ENCODE measurements at regions not wholly inside any gene's neighbourhood (a gene's known extent, or its start where the extent isn't known, plus 50 kb on each side); places are given as distances from the start of the nearest gene placed in this dataset.

- no peaks in the 10 kb centered on the region for H3K9me3 ChIP-seq (ENCODE audit: control insufficient read depth in 2 of 2, low read length in 2 of 2)
- H3K9ac ChIP-seq (ENCODE audit: low read length in 2 of 2), result no peak overlapping the region
These were observed 331.1 kb upstream of the SLC14A2 start for GRCh38 chr18:45284174-45284573.

GRCh38 chr18:45284851-45285250 lies 330.4 kb upstream of the SLC14A2 start:
- H3K27me3 ChIP-seq (ENCODE audit: control insufficient read depth in 1 of 2, insufficient read depth in 2 of 2, low read length in 2 of 2), result no peaks in the 10 kb centered on the region

More at GRCh38 chr18:45284174-45284573, 331.1 kb upstream of the SLC14A2 start:
- no peaks in the 10 kb centered on the region for H3K27me3 ChIP-seq (ENCODE audit: control insufficient read depth in 1 of 2, insufficient read depth in 2 of 2, low read length in 2 of 2)
- H3K27ac ChIP-seq (ENCODE audit: low read length), result no peak overlapping the region
- no peaks in the 10 kb centered on the region for H3K4me1 ChIP-seq (ENCODE audit: control insufficient read depth, insufficient read depth, low read length)
- H3K36me3 ChIP-seq (ENCODE audit: control insufficient read depth in 2 of 2, insufficient read depth in 2 of 2, low read length in 2 of 2), result no peaks in the 10 kb centered on the region
- no peak overlapping the region for H3K4me3 ChIP-seq (ENCODE audit: low read length in 2 of 2)

DNA sequence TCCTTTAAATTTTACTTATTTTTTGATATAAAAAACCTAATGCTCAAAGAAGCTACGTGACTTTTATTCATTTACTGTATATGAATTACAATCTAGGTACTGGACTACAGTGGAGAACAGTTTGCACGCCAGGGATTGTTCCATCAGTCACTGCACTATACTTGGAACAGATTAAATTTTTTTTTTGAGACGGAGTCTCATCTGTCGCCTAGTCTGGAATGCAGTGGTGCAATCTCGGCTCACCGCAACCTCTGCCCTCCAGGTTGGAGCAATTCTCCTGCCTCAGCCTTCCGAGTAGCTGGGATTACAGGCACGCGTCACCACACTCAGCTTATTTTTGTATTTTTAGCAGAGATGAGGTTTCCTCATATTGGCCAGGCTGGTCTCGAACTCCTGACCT lies 330.0 kb upstream of the SLC14A2 start:
- H3K9ac ChIP-seq (ENCODE audit: low read length in 2 of 2), result no peak overlapping the region

More at GRCh38 chr18:45284851-45285250, 330.4 kb upstream of the SLC14A2 start:
- no peak overlapping the region for H3K27ac ChIP-seq (ENCODE audit: low read length)
- no peaks in the 10 kb centered on the region for H3K4me1 ChIP-seq (ENCODE audit: control insufficient read depth, insufficient read depth, low read length)
- no peak overlapping the region for H3K4me3 ChIP-seq (ENCODE audit: low read length in 2 of 2)
- no peak overlapping the region for H3K9ac ChIP-seq (ENCODE audit: low read length in 2 of 2)
- no peaks in the 10 kb centered on the region for H3K36me3 ChIP-seq (ENCODE audit: control insufficient read depth in 2 of 2, insufficient read depth in 2 of 2, low read length in 2 of 2)
- no peaks in the 10 kb centered on the region for H3K9me3 ChIP-seq (ENCODE audit: control insufficient read depth in 2 of 2, low read length in 2 of 2)

GRCh38 chr18:45286431-45286830 lies 328.8 kb upstream of the SLC14A2 start:
- Histone ChIP-seq H3K27me3 (ENCODE audit: control insufficient read depth in 1 of 2, insufficient read depth in 2 of 2, low read length in 2 of 2) (no peaks in the 10 kb centered on the region), H3K9ac (ENCODE audit: low read length in 2 of 2) (no peak overlapping the region), H3K4me3 (ENCODE audit: low read length in 2 of 2) (no peak overlapping the region), H3K9me3 (ENCODE audit: control insufficient read depth in 2 of 2, low read length in 2 of 2) (no peaks in the 10 kb centered on the region), H3K36me3 (ENCODE audit: control insufficient read depth in 2 of 2, insufficient read depth in 2 of 2, low read length in 2 of 2) (no peaks in the 10 kb centered on the region), H3K27ac (ENCODE audit: low read length) (no peak overlapping the region), H3K4me1 (ENCODE audit: control insufficient read depth, insufficient read depth, low read length) (no peaks in the 10 kb centered on the region)

More for the DNA sequence above, 330.0 kb upstream of the SLC14A2 start:
- H3K4me1 ChIP-seq (ENCODE audit: control insufficient read depth, insufficient read depth, low read length), result no peaks in the 10 kb centered on the region
- no peaks in the 10 kb centered on the region for H3K9me3 ChIP-seq (ENCODE audit: control insufficient read depth in 2 of 2, low read length in 2 of 2)
- H3K4me3 ChIP-seq (ENCODE audit: low read length in 2 of 2), result no peak overlapping the region
- H3K36me3 ChIP-seq (ENCODE audit: control insufficient read depth in 2 of 2, insufficient read depth in 2 of 2, low read length in 2 of 2), result no peaks in the 10 kb centered on the region
- no peaks in the 10 kb centered on the region for H3K27me3 ChIP-seq (ENCODE audit: control insufficient read depth in 1 of 2, insufficient read depth in 2 of 2, low read length in 2 of 2)
- H3K27ac ChIP-seq (ENCODE audit: low read length), result no peak overlapping the region

GRCh38 chr18:45287531-45287930 lies 327.7 kb upstream of the SLC14A2 start:
- Histone ChIP-seq H3K4me1 (ENCODE audit: control insufficient read depth, insufficient read depth, low read length) (no peaks in the 10 kb centered on the region), H3K4me3 (ENCODE audit: low read length in 2 of 2) (no peak overlapping the region), H3K9ac (ENCODE audit: low read length in 2 of 2) (no peak overlapping the region), H3K27ac (ENCODE audit: low read length) (no peak overlapping the region), H3K9me3 (ENCODE audit: control insufficient read depth in 2 of 2, low read length in 2 of 2) (no peaks in the 10 kb centered on the region), H3K27me3 (ENCODE audit: control insufficient read depth in 1 of 2, insufficient read depth in 2 of 2, low read length in 2 of 2) (no peaks in the 10 kb centered on the region), H3K36me3 (ENCODE audit: control insufficient read depth in 2 of 2, insufficient read depth in 2 of 2, low read length in 2 of 2) (no peaks in the 10 kb centered on the region)

- Histone ChIP-seq H3K4me1 (ENCODE audit: control insufficient read depth, insufficient read depth, low read length) (no peaks in the 10 kb centered on the region), H3K9ac (ENCODE audit: low read length in 2 of 2) (no peak overlapping the region), H3K9me3 (ENCODE audit: control insufficient read depth in 2 of 2, low read length in 2 of 2) (no peaks in the 10 kb centered on the region), H3K27ac (ENCODE audit: low read length) (no peak overlapping the region), H3K36me3 (ENCODE audit: control insufficient read depth in 2 of 2, insufficient read depth in 2 of 2, low read length in 2 of 2) (no peaks in the 10 kb centered on the region), H3K4me3 (ENCODE audit: low read length in 2 of 2) (no peak overlapping the region), H3K27me3 (ENCODE audit: control insufficient read depth in 1 of 2, insufficient read depth in 2 of 2, low read length in 2 of 2) (no peaks in the 10 kb centered on the region)
These were observed 324.9 kb upstream of the SLC14A2 start for GRCh38 chr18:45290364-45290763.

DNA sequence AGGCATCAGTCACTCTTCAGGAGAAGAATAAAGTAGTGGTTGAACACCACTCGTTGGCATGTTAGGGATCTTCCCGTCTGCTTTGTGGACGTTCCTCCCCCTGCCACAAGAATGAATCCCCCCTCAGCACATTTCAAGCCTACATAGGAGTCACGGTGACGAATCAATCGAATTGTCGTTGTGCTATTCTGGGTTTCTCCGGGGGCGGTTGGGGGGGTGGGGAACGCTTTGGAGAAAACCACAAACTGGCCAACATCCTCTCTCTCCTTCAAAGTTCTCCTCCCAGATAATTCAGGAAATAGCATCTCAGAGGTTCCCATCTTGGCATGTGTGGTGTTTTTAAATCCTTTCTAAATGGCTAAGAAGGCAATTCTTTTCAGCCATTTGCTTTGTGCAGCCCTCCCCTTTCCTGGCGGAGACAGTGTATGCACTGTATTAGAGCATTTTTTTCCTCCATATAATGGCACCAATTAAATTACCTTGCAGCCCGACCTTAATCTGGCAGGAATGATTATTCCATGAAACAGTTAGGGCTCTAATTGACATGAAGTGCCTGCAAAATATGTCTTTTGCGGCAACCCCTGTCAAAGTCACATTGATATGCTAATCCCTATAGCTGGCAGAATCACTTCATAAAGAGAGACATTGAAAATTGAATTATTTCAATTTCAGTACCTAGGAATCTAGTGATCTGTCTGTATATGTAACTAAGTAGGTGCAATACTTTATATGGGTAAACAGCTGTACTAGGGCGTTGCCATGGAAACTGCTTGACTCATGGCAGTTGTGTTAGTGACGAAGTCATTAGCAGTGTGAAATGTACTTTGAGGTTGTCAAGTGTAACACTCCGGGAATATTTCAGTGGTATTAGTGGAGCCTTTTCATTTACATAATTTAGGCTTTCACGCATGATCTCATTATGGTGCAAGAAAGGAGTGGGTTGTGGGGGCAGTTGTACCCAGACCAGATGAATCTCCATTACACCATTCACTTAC lies 323.4 kb upstream of the SLC14A2 start:
- H3K4me1 ChIP-seq (ENCODE audit: control insufficient read depth, insufficient read depth, low read length), result no peaks in the 10 kb centered on the region
- no peaks in the 10 kb centered on the region for H3K9me3 ChIP-seq (ENCODE audit: control insufficient read depth in 2 of 2, low read length in 2 of 2)
- H3K36me3 ChIP-seq (ENCODE audit: control insufficient read depth in 2 of 2, insufficient read depth in 2 of 2, low read length in 2 of 2), result no peaks in the 10 kb centered on the region
- H3K4me3 ChIP-seq (ENCODE audit: low read length in 2 of 2), result no peak overlapping the region
- H3K27me3 ChIP-seq (ENCODE audit: control insufficient read depth in 1 of 2, insufficient read depth in 2 of 2, low read length in 2 of 2), result no peaks in the 10 kb centered on the region
- H3K9ac ChIP-seq (ENCODE audit: low read length in 2 of 2), result no peak overlapping the region
- H3K27ac ChIP-seq (ENCODE audit: low read length), result no peak overlapping the region

DNA sequence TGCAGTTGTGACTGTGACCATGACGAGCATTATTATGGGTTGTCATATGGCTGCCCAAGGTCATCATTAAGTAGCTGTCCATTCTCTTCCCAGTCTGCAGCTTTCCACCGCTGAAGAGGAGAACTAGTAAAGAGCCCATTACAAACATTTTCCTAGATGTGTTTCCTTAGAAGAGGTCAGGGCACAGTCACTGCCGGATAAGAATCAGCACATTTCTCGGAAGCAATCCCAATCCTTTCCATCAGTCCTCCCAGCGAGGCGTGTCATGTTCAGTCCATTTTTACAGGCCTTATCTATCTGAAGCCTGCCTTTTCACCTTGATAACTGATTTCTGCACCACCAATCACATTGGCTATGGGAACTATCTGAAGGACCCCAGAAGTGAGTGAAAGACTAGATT lies 319.9 kb upstream of the SLC14A2 start:
- Histone ChIP-seq H3K27ac (ENCODE audit: low read length) (no peak overlapping the region), H3K27me3 (ENCODE audit: control insufficient read depth in 1 of 2, insufficient read depth in 2 of 2, low read length in 2 of 2) (no peaks in the 10 kb centered on the region), H3K4me1 (ENCODE audit: control insufficient read depth, insufficient read depth, low read length) (no peaks in the 10 kb centered on the region), H3K4me3 (ENCODE audit: low read length in 2 of 2) (no peak overlapping the region), H3K9ac (ENCODE audit: low read length in 2 of 2) (no peak overlapping the region), H3K36me3 (ENCODE audit: control insufficient read depth in 2 of 2, insufficient read depth in 2 of 2, low read length in 2 of 2) (no peaks in the 10 kb centered on the region), H3K9me3 (ENCODE audit: control insufficient read depth in 2 of 2, low read length in 2 of 2) (no peaks in the 10 kb centered on the region)

- H3K9me3 ChIP-seq (ENCODE audit: control insufficient read depth in 2 of 2, low read length in 2 of 2), result no peaks in the 10 kb centered on the region
- no peak overlapping the region for H3K9ac ChIP-seq (ENCODE audit: low read length in 2 of 2)
- H3K36me3 ChIP-seq (ENCODE audit: control insufficient read depth in 2 of 2, insufficient read depth in 2 of 2, low read length in 2 of 2), result no peaks in the 10 kb centered on the region
- no peak overlapping the region for H3K4me3 ChIP-seq (ENCODE audit: low read length in 2 of 2)
- no peak overlapping the region for H3K27ac ChIP-seq (ENCODE audit: low read length)
- no peaks in the 10 kb centered on the region for H3K4me1 ChIP-seq (ENCODE audit: control insufficient read depth, insufficient read depth, low read length)
- no peaks in the 10 kb centered on the region for H3K27me3 ChIP-seq (ENCODE audit: control insufficient read depth in 1 of 2, insufficient read depth in 2 of 2, low read length in 2 of 2)
These were observed 316.3 kb upstream of the SLC14A2 start for GRCh38 chr18:45298986-45299385.

GRCh38 chr18:45303026-45303425 lies 312.2 kb upstream of the SLC14A2 start:
- Histone ChIP-seq H3K27ac (ENCODE audit: low read length) (no peak overlapping the region), H3K9me3 (ENCODE audit: control insufficient read depth in 2 of 2, low read length in 2 of 2) (no peaks in the 10 kb centered on the region), H3K4me1 (ENCODE audit: control insufficient read depth, insufficient read depth, low read length) (no peaks in the 10 kb centered on the region), H3K9ac (ENCODE audit: low read length in 2 of 2) (no peak overlapping the region), H3K27me3 (ENCODE audit: control insufficient read depth in 1 of 2, insufficient read depth in 2 of 2, low read length in 2 of 2) (no peaks in the 10 kb centered on the region), H3K36me3 (ENCODE audit: control insufficient read depth in 2 of 2, insufficient read depth in 2 of 2, low read length in 2 of 2) (no peaks in the 10 kb centered on the region), H3K4me3 (ENCODE audit: low read length in 2 of 2) (no peak overlapping the region)

- H3K4me3 ChIP-seq (ENCODE audit: low read length in 2 of 2), result no peak overlapping the region
- no peak overlapping the region for H3K27ac ChIP-seq (ENCODE audit: low read length)
- H3K4me1 ChIP-seq (ENCODE audit: control insufficient read depth, insufficient read depth, low read length), result no peaks in the 10 kb centered on the region
- H3K9me3 ChIP-seq (ENCODE audit: control insufficient read depth in 2 of 2, low read length in 2 of 2), result no peaks in the 10 kb centered on the region
- no peaks in the 10 kb centered on the region for H3K36me3 ChIP-seq (ENCODE audit: control insufficient read depth in 2 of 2, insufficient read depth in 2 of 2, low read length in 2 of 2)
- no peak overlapping the region for H3K9ac ChIP-seq (ENCODE audit: low read length in 2 of 2)
- no peaks in the 10 kb centered on the region for H3K27me3 ChIP-seq (ENCODE audit: control insufficient read depth in 1 of 2, insufficient read depth in 2 of 2, low read length in 2 of 2)
These were observed 310.7 kb upstream of the SLC14A2 start for GRCh38 chr18:45304558-45304957.

Data from stomach smooth muscle (tissue), 2 donors.